Prostate gland (tissue), 2 donors: ENCODE measurements at regions not wholly inside any gene's neighbourhood (a gene's known extent, or its start where the extent isn't known, plus 50 kb on each side); places are given as distances from the start of the nearest gene placed in this dataset.

Experiments
- CTCF ChIP-seq, 4 experiments: fragments of 200-600 bp in 2 of 4; fragments of 450-650 bp in 2 of 4; sonication (generic) in 2 of 4; IDR thresholded peaks; 1 replicate in 3 of 4; 2 replicates in 1 of 4; pipeline ENCODE4 v1.5.1; 2016 to 2019; ENCODE audit warnings: antibody characterized with exemption in 4 of 4, mild to moderate bottlenecking in 2 of 4, moderate library complexity in 2 of 4
- POLR2A ChIP-seq: fragments of 450-650 bp; IDR thresholded peaks from one replicate; pipeline ENCODE4 v1.6.1; 2016; ENCODE audit warnings: antibody characterized with exemption, mild to moderate bottlenecking

- no peak for TF ChIP-seq CTCF (IDR thresholded peaks at IDR 0.05)
- TF ChIP-seq POLR2A = no peak
Observed at GRCh38 chr20:16111852-16112412, 461.3 kb downstream of the KIF16B start.
